GM19397 (cell line): ENCODE measurements at regions not wholly inside any gene's neighbourhood (a gene's known extent, or its start where the extent isn't known, plus 50 kb on each side); places are given as distances from the start of the nearest gene placed in this dataset.

Experiments
- ATAC-seq: cut with Tn5 transposase; IDR thresholded peaks from one replicate; pipeline ENCODE4 v1.9.1; 2021; ENCODE audit warnings: mild to moderate bottlenecking, moderate library complexity; ENCODE audit not compliant: unreplicated experiment

- ATAC-seq, result no peak
Observed at GRCh38 chr13:78029901-78030300, 111.3 kb upstream of the EDNRB start.

- ATAC-seq, result no peak
Observed at GRCh38 chr13:78028960-78029359, 110.3 kb upstream of the EDNRB start.

GRCh38 chr13:78024996-78025395 lies 106.4 kb upstream of the EDNRB start:
- no peak for ATAC-seq

GRCh38 chr13:78022164-78022877 lies 103.7 kb upstream of the EDNRB start:
- ATAC-seq, result peak; percentile 100

GRCh38 chr13:78020861-78021260 lies 102.2 kb upstream of the EDNRB start:
- ATAC-seq, result no peak

GRCh38 chr13:78015782-78016181 lies 97.2 kb upstream of the EDNRB start:
- ATAC-seq, result no peak

GRCh38 chr13:78012046-78012445 lies 93.4 kb upstream of the EDNRB start:
- no peak for ATAC-seq

- ATAC-seq, result no peak
Observed at GRCh38 chr13:78004821-78005220, 86.2 kb upstream of the EDNRB start.

- no peak for ATAC-seq
Observed at GRCh38 chr13:77999746-78000145, 81.1 kb upstream of the EDNRB start.

- no peak for ATAC-seq
Observed at GRCh38 chr13:77994166-77994565, 75.5 kb upstream of the EDNRB start.

GRCh38 chr13:77991003-77991402 lies 72.4 kb upstream of the EDNRB start:
- ATAC-seq, result no peak

- ATAC-seq, result no peak
Observed at GRCh38 chr13:77989281-77989680, 70.7 kb upstream of the EDNRB start.

- no peak for ATAC-seq
Observed at GRCh38 chr13:77988355-77988754, 69.7 kb upstream of the EDNRB start.

- ATAC-seq, result no peak
Observed at GRCh38 chr13:77986713-77987112, 68.1 kb upstream of the EDNRB start.

GRCh38 chr13:77985866-77986636 lies 67.4 kb upstream of the EDNRB start:
- no peak for ATAC-seq

- no peak for ATAC-seq
Observed at GRCh38 chr13:77981281-77981881, 62.8 kb upstream of the EDNRB start.

GRCh38 chr13:77980592-77980991 lies 62.0 kb upstream of the EDNRB start:
- no peak for ATAC-seq

- ATAC-seq, result no peak
Observed at GRCh38 chr13:77979721-77980385, 61.2 kb upstream of the EDNRB start.

- no peak for ATAC-seq
Observed at GRCh38 chr13:77975358-77976042, 56.9 kb upstream of the EDNRB start.

GRCh38 chr13:77969299-77969698 lies 50.7 kb upstream of the EDNRB start:
- ATAC-seq, result no peak
